Hematopoietic multipotent progenitor cell treated with erythropoietin and hydrocortisone succinate and interleukin-3 and kit ligand, for 15 days (in vitro differentiated cells): ENCODE measurements at regions not wholly inside any gene's neighbourhood (a gene's known extent, or its start where the extent isn't known, plus 50 kb on each side); places are given as distances from the start of the nearest gene placed in this dataset.
"Not testable (repeated sequence)": the region's sequence is repeated elsewhere in the genome, so short reads cannot be mapped to it uniquely, and the experiment has no call there.

ENCODE experiments used
- DNase-seq: peaks from one replicate; pipeline ENCODE4 v3.0.0-alpha.2; 2015; ENCODE audit warnings: low spot score

DNA sequence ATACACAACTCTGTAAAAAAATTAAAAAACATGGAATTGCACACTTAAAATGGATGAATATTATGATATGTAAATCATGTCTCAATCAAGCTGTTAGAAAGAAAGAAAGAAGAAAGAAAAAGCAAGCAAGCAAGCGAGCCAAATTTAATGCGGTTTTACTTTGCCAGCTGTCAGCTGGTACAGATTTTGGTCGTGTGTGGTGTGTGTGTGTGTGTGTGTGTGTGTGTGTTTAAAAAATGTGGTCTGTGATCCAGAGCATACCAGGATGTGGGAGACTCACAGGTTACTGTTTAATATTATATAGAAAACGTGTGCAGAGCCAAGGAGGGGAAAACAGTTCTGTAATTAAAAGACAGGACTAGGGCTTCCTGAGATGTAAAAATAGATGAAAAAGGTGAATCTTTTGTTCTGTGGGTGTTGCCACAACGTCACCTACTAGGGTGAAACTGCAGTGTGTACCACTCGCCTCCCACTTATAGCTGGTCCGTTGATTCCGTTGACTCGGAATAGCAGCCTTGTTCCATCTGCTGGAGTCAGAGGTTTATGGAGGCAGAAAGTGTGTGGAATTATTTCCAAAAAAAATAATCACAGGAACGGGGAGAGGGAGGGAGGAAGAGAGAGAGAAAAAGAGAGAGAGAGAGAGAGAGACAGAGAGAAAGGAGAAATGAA lies 197.7 kb downstream of the BCAS1 start:
- DNase-seq: no peak

DNA sequence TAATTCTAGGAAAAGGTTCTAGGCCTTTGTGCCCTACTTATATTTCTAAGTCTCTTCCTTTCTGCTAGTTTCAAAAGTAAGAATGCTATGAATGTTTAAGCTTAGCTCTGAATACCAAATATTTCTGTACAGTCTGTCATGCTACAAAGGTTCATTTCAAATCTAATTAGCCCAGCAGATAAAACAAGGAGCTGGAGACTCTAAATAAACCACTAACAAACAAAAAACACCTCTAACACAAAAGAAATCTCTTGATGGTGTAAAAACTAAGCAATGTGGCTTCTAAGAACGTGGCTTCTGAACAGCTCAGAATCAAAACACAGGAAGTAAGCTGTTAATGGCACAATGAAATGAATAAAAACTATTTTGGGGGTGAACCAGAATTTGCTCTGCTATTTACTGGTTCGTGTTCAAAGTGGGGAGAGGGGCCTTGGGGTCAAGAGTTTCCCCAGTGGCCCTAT lies 198.3 kb downstream of the BCAS1 start:
- DNase-seq: no peak

DNA sequence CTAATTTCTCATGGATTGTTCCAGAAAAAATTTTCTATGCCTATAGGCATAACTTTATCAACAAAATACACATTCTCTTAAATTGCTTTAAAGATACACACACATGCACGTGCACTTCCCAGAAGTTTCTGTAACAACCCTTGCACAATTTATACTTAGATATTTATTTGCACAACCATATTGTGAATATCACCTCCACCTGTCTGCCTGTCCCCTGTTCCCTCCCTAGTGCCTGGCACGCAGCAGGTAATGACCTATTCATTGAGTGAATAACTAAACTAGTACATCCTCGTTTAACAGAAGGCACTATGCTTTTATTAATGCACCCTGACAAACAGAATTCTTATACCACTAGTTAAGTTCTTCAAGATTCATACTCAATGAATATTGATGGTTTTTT lies 198.9 kb downstream of the BCAS1 start:
- no peak for DNase-seq

DNA sequence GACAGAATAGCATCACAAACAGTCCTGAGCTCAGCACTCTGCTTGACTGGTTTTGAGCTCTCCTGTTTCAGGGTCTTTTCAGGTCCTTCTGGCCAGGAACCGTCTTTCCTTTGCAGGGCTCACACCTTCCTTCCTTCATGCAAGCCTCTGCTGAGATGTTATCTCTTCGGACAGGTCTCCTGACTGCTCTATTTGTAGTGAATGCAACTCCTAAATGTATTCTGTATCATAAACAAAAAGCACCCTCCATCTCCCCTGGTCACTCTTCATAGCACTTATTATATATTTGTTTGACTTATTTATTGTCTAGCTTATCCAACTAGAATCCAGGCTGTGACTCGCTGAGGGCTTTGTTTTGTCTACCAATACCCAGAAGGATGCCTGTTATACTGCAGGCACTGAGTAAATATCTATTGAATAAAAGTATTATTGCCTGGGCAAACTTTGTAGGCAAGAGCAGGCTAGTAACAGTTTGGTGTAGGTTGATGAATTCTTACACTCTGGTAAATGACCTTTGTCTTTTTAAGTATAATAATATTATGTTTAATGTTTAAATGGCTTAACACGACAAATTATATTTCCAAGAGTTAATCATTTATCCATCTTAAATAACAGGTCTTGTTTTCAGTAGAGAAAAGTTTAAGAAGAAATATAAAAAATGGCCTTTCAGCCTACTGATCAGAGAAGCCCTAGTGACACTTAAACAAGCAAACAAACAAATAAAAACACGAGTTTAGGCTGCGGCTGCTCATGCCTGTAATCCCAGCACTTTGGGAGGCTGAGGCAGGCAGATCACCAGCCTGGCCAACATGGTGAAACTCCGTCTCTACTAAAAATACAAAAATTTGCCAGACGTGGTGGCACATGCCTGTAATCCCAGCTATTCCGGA lies 199.7 kb downstream of the BCAS1 start:
- no peak for DNase-seq

DNA sequence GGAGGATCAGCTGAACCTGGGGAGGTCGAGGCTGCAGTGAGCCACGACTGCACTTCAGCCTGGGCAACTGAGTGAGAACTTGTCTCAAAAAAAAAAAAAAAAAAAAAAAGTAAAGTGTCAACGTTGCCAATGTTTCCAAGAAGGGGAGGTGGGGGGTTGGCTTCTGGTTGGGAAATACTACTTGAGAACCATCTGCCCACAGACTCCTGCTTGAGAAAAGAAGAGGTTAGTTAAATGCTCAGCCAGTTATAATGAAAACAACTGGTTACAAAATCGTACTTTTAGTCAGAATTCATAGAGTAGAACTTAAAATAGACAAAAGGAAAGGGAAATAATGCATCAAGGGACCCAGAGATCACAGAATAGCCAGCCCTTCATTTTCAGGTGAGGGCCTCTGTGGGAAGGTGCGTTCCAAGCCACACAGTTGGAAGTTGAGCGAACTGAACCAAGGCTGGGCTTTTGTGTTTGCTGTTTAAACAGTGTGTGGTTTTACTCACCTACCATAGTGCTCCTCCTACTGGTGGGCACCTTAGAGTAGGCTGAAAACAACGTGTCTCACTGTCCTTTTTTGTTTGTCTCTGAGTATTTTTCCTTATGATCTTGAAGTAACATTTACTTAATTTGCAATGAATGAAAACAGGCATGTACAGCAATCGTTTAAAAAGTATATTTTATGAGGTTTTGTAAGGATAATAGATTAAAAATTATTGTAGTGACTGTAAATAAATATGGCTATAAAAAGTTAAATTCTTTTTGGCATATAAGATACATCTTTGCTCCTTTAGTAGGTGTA lies 200.7 kb downstream of the BCAS1 start:
- DNase-seq: peak; percentile 78

DNA sequence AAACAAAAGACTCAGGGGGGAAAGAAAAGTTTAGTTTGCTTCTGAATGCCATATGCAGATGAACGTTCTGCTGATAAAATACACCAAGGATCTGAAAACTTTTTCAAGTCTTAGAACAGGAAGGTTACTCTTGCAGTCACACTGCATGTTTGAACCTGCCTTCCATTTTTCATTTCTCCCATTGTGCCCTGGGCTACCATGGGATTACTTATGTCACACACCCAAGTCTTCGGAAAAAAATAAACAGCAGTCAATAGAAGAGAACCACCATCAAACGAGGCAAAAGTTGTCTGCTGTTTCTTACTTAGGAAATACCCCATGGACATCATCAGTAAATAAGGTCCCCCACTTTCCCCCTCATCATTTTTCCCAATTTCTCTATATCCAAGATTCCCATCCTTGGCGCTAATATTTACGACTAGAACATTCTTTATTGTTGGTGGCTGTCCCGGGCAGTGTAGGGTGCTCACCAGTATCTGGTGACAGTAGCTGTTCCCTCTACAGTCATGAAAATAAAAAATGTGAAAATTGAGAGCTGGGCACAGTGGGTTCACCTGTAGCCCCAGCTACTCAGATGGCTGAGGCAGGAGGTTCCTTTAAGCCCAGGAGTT lies 202.5 kb downstream of the BCAS1 start:
- no peak for DNase-seq

DNA sequence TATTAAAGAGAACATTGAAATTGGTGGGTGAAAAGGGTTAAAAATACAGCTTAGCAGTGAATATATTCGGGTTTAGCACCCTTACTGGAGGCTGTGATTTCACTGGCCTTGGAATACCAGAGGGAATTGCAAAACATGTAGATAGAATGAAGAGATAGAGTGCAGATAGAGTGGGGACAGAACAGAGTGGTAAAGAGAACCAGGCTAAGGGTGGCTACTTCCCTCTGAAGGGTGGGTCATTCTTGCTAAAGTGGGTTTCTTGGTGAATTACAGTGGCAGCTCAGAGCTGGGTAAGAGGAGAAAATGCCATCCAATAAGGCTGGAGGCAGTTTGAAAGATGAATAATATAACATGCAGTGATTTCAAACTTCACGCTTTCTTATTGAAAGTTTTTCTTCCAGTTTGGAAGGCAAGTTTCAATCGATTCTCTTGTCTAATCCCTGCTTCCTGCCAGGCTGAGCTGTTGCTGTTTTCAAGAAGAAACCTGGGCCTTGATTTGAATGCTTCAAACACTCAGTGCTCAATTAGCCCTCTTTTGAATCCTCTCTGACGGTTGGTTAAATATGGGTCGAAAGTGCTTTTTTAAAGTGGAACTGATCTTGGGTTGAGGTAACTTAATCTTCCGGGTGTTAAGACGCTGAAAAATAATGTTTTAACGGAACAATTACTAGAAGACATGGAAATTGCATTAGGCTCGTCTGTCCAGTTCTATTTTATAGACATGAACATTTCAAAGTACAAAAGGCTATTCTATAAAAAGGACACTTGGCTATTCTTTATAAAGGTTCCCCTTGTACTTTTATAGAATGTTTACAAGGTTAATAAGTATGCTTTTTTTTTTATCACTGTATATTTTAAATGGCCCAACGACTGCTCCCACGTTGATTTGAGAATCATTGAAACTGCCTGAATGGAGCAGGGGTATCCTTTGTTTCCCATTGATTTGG lies 203.3 kb downstream of the BCAS1 start:
- no peak for DNase-seq

DNA sequence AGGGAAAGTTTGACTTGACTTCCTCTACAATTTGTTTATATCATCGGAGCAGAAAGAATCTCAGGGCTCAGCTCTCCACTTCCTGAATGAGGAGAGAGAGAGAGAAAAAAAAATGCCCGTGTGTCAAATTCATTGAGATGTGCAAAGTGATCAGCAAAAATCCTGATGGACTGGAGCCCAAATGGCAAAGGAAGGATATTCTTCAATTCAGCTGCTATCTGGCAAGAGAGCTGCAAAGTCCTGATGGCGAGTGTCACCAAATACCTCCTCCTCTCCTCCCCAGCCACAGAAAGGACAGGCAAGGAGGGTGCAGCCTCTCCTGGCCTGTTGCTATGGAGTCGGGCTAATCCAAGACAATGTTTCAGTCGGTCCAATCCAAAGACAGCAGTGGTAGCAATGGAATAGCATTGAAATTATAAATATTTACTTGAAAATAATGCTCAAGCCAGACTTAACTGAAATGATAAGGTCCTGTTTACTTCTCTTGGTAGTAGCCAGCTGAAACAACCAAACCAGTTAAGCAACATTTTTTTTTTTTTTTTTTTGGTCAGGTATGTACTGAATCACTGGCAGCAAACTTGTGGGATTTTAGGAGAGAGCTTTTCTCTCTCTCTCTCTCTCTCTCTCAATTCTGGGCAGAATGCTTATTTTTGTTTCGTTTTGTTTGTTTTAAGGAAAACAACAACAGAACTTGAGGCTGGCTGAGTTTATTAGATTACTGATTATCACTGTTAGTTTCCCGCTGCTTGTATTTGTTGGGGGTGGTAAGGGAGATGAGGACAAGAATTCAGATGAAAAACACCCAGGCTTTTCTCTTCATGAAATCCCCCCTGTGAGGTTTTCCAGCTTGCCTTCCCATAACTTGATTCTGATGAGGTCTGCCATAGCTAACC lies 204.2 kb downstream of the BCAS1 start:
- DNase-seq: no peak

DNA sequence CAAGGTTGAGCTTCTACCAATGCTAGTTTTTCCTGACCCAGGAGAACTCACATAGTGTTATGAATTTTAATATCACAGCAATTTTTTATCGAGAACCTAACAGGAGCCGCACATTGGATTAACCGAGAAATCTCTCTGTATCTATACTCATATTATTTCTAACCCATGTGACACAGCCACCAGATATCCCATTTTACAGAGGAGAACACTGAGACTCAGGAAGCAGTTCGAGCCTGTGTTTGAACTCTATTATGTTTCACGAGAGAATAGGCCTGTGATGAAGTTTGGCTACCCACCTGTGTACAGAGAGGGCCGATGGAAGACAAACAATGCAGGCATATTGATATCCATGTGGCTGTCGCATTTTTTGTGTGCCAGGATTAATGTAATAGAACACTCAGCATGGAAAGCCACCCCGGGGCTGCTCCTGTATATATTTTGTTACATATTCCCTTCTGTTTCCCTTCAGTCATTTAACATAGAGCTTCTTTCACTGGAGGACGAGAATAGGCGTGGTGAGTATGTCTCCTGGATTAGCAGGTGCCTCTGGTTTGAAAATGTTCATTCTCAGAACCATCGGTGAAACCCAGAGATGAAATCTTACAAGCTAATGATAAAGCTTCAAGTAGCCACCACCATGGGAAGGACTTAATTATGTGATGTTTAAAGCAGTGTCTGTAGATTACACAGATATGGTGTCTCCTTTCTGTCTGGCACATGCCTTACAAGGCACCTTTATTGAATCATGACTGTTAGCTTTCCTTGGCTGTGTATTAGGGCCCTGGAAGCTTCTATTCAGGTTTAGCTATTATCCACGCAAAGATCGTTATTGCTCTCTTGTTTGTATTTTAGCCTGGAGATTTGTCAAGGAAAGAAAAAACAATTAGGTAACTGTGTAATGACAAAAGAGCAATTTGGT lies 205.4 kb downstream of the BCAS1 start:
- DNase-seq: not testable (repeated sequence)

DNA sequence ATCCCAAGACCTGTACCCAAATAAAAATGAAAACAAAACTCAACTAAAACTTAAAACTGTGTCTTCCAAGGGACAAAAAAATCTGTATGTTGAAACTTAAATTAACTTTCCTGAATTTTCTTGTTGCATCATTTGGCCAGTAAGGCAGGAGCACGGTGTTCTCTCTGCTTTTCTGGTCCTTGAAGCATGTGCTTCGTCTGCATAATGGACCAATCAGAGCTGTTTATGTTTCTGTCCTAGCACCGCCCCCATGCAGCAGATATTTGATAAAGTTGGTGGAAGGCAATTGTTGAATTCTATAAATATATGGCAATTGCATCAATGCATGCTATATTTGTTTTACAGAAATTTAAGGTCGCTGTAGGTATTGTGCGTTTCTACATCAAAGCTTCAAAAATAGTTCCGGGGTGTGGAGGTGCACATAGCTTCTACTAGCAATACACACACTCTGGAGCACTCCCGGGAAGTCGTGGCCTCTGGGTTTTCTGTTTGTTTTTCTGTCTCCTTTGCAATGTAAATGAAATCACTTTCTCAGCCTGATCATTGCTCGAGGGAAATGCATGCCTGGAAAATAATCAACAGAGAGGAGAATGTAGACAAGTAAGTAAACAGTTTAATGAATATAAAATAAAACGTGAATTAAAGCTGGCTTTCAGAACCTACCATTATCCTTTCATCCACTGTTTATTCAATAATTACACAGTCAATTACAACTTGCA lies 206.3 kb downstream of the BCAS1 start:
- not testable (repeated sequence) for DNase-seq

DNA sequence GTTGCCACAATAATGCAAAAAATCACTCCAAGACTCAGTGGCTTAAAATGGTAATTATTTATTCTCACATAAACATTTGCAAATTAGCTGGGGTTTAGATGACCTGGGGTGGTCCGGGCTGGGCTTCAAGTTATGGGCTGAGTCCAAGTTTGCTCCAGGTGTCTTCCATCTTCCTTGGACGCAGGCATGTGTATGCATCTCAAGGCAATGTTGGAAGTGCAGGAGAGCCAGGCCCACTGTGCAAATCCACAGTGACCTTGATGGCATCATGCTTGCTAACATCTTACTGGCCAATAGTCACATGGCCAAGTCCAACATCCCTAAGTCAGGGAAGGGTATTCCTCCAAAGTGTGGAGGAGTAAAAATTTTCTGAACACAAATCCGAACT lies 206.9 kb downstream of the BCAS1 start:
- DNase-seq: not testable (repeated sequence)

DNA sequence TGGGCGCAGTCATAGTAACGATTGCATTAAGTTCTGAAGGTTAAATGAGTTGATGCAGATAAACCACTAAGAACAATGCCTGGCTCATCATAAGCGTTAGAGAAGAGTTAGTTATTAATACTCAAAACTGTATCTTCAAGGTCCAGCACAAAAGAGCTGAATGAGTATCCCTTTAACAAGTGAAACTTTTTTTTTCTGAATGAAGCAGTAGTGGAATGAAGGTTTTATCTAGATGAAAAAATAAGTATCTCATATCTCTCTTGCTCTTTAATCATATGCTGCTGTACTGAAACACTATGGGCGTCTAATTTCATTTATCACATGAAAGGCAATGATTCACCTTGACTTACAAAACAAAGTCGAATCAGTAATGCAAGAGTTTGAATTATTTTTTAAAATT lies 207.4 kb downstream of the BCAS1 start:
- not testable (repeated sequence) for DNase-seq

DNA sequence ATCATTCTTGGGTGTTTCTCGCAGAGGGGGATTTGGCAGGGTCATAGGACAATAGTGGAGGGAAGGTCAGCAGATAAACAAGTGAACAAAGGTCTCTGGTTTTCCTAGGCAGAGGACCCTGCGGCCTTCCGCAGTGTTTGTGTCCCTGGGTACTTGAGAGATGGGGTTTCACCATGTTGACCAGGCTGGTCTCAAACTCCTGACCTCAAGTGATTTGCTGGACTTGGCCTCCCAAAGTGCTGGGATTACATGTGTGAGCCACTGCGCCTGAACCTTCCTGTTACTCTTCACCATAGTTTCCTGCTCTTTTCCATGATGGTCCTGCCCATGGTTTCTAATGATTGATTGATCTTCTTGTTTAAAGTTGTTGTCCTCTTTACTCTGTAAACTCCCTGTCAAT lies 207.9 kb downstream of the BCAS1 start:
- DNase-seq: not testable (repeated sequence)

DNA sequence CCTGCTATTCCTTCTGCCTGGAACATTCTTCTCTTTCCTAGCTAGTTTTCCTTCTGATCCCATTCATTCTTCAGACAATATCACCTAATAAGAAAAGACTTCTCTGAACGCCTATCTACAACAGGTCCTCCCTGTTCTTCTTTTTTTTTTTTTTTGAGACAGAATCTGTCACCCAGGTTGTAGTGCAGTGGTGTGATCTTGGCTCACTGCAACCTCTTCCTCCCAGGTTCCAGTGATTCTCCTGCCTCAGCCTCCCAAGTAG lies 208.3 kb downstream of the BCAS1 start:
- not testable (repeated sequence) for DNase-seq

DNA sequence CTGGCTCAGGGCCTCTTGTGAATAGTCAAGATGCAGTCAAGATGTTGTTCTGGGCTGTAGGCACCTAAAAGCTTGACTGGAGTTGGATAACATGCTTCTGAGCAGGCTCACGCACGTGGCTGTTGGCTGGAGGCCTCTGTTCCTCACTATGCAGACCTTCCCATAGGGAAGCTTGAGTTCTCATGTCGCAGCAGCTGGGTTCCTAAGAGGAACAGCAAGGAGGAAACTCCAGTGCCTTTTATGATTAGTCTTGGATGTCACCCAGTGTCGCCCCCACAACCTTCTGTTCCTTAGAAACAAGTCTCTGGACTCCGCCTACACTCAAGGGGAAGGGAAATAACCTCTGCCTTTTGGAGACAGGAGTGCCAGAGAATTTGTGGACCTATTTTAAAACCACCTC lies 210.7 kb downstream of the BCAS1 start:
- no peak for DNase-seq

DNA sequence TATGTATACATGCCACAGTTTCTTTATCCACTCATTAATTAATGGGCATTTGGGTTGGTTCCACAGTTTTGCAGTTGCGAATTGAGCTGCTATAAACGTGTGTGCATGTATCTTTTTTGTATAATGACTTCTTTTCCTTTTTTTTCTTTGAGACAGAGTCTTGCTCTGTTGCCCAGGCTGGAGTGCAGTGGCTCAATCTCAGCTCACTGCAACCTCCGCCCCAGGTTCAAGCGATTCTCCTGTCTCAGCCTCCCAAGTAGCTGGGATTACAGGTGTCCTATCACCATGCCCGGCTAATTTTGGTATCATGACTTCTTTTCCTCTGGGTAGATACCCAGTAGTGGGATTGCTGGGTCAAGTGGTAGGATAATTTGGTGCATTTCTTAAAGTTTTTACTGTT lies 211.4 kb downstream of the BCAS1 start:
- not testable (repeated sequence) for DNase-seq

DNA sequence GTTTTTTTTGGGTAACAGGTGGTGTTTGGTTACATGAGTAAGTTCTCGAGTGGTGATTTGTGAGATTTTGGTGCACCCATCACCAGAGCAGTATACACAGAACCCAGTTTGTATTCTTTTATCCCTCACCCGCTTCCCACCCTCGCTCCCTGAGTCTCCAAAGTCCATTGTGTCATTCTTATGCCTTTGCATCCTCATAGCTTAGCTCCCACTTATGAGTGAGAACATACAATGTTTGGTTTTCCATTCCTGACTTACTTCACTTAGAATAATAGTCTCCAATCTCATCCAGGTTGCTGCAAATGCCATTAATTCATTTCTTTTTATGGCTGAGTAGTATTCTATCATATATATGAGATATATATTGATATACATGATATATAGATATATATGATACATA lies 211.9 kb downstream of the BCAS1 start:
- not testable (repeated sequence) for DNase-seq

DNA sequence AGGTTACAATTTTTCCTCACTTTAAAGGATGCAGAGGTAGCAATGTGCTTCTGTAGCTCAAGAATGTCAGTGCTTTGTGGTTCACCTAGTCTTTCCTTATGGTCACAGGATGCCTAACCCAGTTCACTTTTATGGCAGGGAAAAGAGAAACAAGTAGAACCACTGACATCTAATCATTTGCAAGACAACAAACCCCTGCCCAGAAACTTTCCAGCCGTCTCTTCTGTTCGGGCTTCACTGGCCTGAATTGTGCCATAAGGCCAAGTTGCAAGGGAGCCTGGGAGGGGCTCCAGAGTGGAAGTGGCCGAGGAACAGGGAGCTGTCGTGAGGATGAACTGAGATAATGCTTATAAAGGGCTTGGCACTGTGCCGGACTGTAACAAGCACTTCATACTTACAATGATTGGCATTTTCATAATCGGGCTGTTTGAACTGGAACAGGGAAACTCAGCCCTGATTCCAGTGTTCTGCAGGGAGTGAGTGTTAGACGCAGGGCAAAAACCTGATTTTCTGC lies 212.6 kb downstream of the BCAS1 start:
- DNase-seq: no peak
